MM.1S (cell line): ENCODE measurements at regions not wholly inside any gene's neighbourhood (a gene's known extent, or its start where the extent isn't known, plus 50 kb on each side); places are given as distances from the start of the nearest gene placed in this dataset.

Experiments used
- DNase-seq: peaks from one replicate; pipeline ENCODE4 v3.0.0-alpha.2; 2015
- H2AFZ ChIP-seq: fragments of 300-600 bp; sonication (generic); 2 replicates; pipeline ENCODE4 v1.6.0; 2016; ENCODE audit warnings: antibody characterized with exemption, low read length
- H3F3A ChIP-seq: fragments of 300-600 bp; sonication (generic); 2 replicates; pipeline ENCODE4 v1.6.1; 2016; ENCODE audit warnings: mild to moderate bottlenecking, antibody characterized with exemption, low read length, moderate library complexity, mixed read lengths; ENCODE audit not compliant: insufficient read depth
- H3K27ac ChIP-seq: fragments of 300-600 bp; sonication (generic); 2 replicates; pipeline ENCODE4 v1.5.1; 2016; ENCODE audit warnings: mild to moderate bottlenecking, low read length
- H3K27me3 ChIP-seq: fragments of 300-600 bp; sonication (generic); replicated peaks from 2 replicates; pipeline ENCODE4 v1.6.0; 2016; ENCODE audit warnings: low read length; ENCODE audit not compliant: insufficient read depth
- H3K36me3 ChIP-seq: fragments of 300-600 bp; sonication (generic); replicated peaks from 2 replicates; pipeline ENCODE4 v1.6.1; 2016; ENCODE audit warnings: mild to moderate bottlenecking, low read length, mixed read lengths; ENCODE audit not compliant: insufficient read depth
- H3K4me1 ChIP-seq: fragments of 300-600 bp; sonication (generic); 2 replicates; pipeline ENCODE4 v1.6.1; 2016; ENCODE audit warnings: low read length, mixed read lengths
- H3K4me2 ChIP-seq: fragments of 300-600 bp; sonication (generic); 2 replicates; pipeline ENCODE4 v1.6.0; 2016; ENCODE audit warnings: low read depth, low read length
- H3K4me3 ChIP-seq: fragments of 300-600 bp; sonication (generic); 2 replicates; pipeline ENCODE4 v1.5.1; 2016; ENCODE audit warnings: low read length, mixed read lengths
- H3K79me2 ChIP-seq: fragments of 300-600 bp; sonication (generic); 2 replicates; pipeline ENCODE4 v1.6.1; 2016; ENCODE audit warnings: mixed run types, low read length, mixed read lengths
- H3K9ac ChIP-seq: fragments of 300-600 bp; sonication (generic); 2 replicates; pipeline ENCODE4 v1.6.1; 2016; ENCODE audit warnings: low read length, mixed read lengths
- H3K9me2 ChIP-seq: fragments of 300-600 bp; sonication (generic); replicated peaks from 2 replicates; pipeline ENCODE4 v1.6.1; 2016; ENCODE audit warnings: mild to moderate bottlenecking, low read length, mixed read lengths; ENCODE audit not compliant: insufficient read depth
- H3K9me3 ChIP-seq: fragments of 300-600 bp; sonication (generic); replicated peaks from 2 replicates; pipeline ENCODE4 v1.6.1; 2016; ENCODE audit warnings: mild to moderate bottlenecking, low read length, mixed read lengths; ENCODE audit not compliant: insufficient read depth
- H4K20me1 ChIP-seq: fragments of 300-600 bp; sonication (generic); 2 replicates; pipeline ENCODE4 v1.6.1; 2016; ENCODE audit warnings: mild to moderate bottlenecking, low read length, moderate library complexity, mixed read lengths; ENCODE audit not compliant: insufficient read depth
- CTCF ChIP-seq: fragments of 300-600 bp; sonication (generic); IDR thresholded peaks from 2 replicates; pipeline ENCODE4 v1.5.1; 2016; ENCODE audit warnings: antibody characterized with exemption, low read length, mixed read lengths
- EZH2 ChIP-seq: fragments of 300-600 bp; sonication (generic); optimal IDR thresholded peaks from 2 replicates; pipeline ENCODE3; 2017; ENCODE audit warnings: low read depth, mild to moderate bottlenecking, antibody characterized with exemption, low read length, mixed read lengths
- EZH2phosphoT487 ChIP-seq: fragments of 300-600 bp; sonication (generic); IDR thresholded peaks from 2 replicates; pipeline ENCODE4 v1.6.1; 2018; ENCODE audit warnings: antibody characterized with exemption, low read length

GRCh38 chr22:46066691-46067090 is 83.6 kb upstream of the PPARA start:
- Histone ChIP-seq H3K9ac (no peak overlapping the region), H3K36me3 (no peaks in the 10 kb centered on the region), H3K4me2 (no peak overlapping the region), H3K9me2 (no peaks in the 10 kb centered on the region), H3K27me3 (no peaks in the 10 kb centered on the region), H3K9me3 (no peaks in the 10 kb centered on the region), H4K20me1 (no peaks in the 10 kb centered on the region), H3K4me3 (no peak overlapping the region), H3K79me2 (peaks cover 49% of the 10 kb centered on the region), H3K27ac (no peak overlapping the region), H3F3A (no peaks in the 10 kb centered on the region; the same call in 1 of the 2 replicates), H2AFZ (no peak overlapping the region), H3K4me1 (no peaks in the 10 kb centered on the region)
- no peak for TF ChIP-seq CTCF
- DNase-seq, result no peak

- no peak for DNase-seq
- H3K9ac ChIP-seq, result no peak overlapping the region
- no peaks in the 10 kb centered on the region; the same call in 1 of the 2 replicates for H3F3A ChIP-seq
- peaks cover 50% of the 10 kb centered on the region for H3K79me2 ChIP-seq
- H3K27ac ChIP-seq, result no peak overlapping the region
- no peak overlapping the region for H3K4me3 ChIP-seq
- H3K9me3 ChIP-seq, result no peaks in the 10 kb centered on the region
- H3K9me2 ChIP-seq, result no peaks in the 10 kb centered on the region
- H3K27me3 ChIP-seq, result no peaks in the 10 kb centered on the region
- no peak overlapping the region for H3K4me2 ChIP-seq
- no peaks in the 10 kb centered on the region for H4K20me1 ChIP-seq
- H2AFZ ChIP-seq, result no peak overlapping the region
- no peaks in the 10 kb centered on the region for H3K36me3 ChIP-seq
- TF ChIP-seq CTCF (no peak), EZH2phosphoT487 (no peak), EZH2 (no peak)
- no peaks in the 10 kb centered on the region for H3K4me1 ChIP-seq
Observed at GRCh38 chr22:46067159-46068111, 82.9 kb upstream of the PPARA start.

GRCh38 chr22:46068181-46068592 is 82.1 kb upstream of the PPARA start:
- Histone ChIP-seq H3K36me3 (no peaks in the 10 kb centered on the region), H3K9me2 (no peaks in the 10 kb centered on the region), H3K9ac (no peak overlapping the region), H3K27me3 (no peaks in the 10 kb centered on the region), H3K9me3 (no peaks in the 10 kb centered on the region), H2AFZ (no peak overlapping the region), H3K79me2 (peaks cover 47% of the 10 kb centered on the region), H3K4me2 (no peak overlapping the region), H4K20me1 (no peaks in the 10 kb centered on the region), H3K4me3 (no peak overlapping the region), H3K4me1 (no peaks in the 10 kb centered on the region), H3K27ac (no peak overlapping the region), H3F3A (no peaks in the 10 kb centered on the region; the same call in 1 of the 2 replicates)
- TF ChIP-seq EZH2, result no peak
- TF ChIP-seq CTCF, result no peak
- no peak for TF ChIP-seq EZH2phosphoT487
- no peak for DNase-seq
